Pons (tissue), 1 donor: ENCODE measurements at regions not wholly inside any gene's neighbourhood (a gene's known extent, or its start where the extent isn't known, plus 50 kb on each side); places are given as distances from the start of the nearest gene placed in this dataset.

ENCODE experiments used
- DNase-seq: peaks from one replicate; pipeline ENCODE4 v3.0.0-alpha.2; 2016; ENCODE audit warnings: low spot score

GRCh38 chr11:119855066-119855465, 126.1 kb upstream of the NECTIN1 start:
- no peak for DNase-seq

DNA sequence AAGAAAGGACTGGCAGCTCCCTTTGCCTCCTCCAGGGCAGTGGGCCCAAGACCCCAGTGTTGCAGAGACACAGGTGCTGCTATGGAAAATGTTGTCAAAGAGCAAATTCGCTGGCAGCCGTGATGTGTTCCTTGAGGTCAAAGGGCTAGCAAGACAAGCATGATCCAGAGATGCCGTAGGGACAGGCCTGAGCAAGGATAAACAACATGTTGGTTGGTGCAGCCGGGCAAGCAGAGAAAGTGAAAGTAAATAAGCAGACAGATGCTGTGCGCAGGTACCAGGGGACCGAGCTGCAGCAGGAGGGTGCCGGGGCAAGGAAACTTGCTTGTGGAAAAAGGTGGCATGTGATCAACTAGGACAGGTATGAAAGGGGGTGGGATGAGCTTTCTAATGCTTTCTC, 125.5 kb upstream of the NECTIN1 start:
- no peak for DNase-seq

DNA sequence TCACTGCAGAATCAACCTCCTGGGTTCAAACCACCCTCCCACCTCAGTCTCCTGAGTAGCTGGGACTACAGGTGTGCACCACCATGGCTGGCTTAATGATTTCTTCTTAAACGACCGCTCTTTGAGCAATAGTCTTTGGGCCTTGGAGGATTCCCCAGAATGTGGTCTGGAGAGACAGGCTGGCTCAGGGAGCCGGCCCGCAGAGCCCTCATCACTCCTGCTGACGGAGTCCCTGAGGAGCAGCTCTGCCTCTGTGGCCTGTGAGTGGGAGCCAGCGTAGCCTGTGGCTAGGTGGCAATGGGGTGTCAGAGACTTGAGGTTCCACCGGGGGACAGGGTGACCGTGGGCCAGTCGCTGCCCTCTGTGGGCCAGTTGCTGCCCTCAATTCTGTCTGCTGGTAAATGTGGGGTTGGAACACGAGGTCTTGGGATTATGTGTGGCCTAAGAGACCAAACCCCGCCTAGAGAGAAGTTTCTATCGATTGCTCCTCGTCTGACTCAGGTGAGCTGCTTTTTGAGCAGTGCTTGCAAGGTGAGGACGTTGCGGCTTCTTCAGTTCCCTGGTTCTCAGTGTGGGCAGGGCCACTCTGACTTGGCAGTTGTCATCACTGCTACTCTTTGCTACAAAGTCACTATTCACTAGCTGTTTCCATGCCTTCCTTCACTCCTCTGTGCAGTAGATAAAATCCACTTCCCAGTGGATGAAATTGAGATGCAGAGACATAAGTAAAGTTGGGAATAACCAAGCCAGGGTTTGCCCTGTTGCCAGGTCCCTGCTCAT, 124.8 kb upstream of the NECTIN1 start:
- DNase-seq, result peak; percentile 54

GRCh38 chr11:119852741-119853140, 123.7 kb upstream of the NECTIN1 start:
- DNase-seq, result no peak

- DNase-seq, result no peak
These were observed 121.9 kb upstream of the NECTIN1 start for GRCh38 chr11:119850822-119851409.

DNA sequence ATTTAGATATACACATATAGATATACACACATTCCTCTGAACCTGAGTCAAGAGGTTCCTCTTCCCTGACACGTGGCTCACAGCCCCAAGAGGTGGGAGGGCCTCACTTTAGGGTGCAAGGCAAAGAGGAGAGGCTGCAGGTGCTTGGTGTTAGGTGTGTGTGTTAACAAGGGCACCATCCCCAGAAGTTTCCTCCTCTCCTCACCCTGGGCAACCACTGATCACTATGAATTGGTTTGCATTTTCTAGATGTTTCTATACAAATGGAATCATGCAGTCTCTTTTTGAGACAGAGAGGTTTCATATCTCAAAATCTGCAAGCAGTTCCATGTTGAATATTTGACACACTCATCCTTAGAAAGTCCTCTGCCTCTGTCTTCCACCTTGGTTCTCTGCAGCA, 120.9 kb upstream of the NECTIN1 start:
- no peak for DNase-seq

DNA sequence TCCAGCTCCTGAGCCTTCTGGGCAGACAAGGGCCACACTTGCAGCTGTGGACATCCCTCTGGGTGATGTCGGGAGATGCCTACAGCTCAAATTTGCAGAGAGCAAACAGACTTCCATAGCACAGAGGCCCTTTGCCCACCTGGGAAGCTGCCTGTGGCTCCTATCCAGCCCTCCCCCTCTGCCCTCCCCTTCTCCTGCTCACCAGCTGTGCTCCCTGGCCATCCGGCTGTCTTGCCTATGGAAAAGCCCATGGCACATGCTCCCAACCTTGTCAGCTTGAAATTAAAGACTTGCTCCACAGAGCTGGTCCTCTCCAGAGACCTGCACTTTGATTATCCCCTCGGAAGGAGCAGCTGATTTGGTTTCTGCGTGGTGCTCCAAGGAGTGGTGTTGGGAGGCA, 118.9 kb upstream of the NECTIN1 start:
- no peak for DNase-seq

DNA sequence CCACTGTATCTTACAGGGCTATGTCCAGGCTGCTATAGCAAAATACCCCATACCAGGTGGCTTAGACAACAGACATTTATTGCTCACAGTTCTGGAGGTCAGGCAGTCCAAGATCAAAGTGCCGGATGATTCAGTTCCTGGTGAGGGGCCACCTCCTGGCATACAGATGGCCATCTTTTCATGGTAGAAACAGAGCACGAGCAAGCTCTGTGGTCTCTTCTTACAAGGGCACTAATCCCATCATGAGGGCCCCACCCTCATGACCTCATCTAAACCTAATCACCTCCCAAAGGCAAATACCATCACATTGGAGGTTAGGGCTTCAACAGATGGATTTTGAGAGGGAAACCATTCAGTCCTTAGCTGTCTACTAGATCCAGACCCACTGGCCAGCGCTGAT, 117.4 kb upstream of the NECTIN1 start:
- DNase-seq, result no peak

- DNase-seq, result no peak
These were observed 116.8 kb upstream of the NECTIN1 start for GRCh38 chr11:119845756-119846155.

DNA sequence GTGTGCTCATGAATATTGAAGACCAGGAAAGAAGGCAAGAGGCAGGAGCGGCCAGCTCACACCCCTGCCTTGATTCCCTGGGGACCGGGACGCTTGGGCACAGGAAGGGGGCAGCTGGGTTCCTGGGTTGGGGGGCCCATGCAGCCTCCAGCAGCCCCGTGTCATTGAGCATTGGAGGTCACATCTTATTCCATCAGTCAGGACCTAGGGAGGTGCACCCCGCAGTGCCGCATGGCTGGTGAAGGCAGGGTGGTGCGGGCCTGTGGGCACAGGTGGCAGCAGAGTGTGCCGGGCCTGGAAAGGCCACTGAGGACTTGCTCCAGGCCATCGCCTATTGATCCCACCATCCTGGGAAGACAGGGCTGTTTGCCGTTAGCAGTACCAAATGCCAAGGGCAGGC, 116.3 kb upstream of the NECTIN1 start:
- DNase-seq, result no peak

DNA sequence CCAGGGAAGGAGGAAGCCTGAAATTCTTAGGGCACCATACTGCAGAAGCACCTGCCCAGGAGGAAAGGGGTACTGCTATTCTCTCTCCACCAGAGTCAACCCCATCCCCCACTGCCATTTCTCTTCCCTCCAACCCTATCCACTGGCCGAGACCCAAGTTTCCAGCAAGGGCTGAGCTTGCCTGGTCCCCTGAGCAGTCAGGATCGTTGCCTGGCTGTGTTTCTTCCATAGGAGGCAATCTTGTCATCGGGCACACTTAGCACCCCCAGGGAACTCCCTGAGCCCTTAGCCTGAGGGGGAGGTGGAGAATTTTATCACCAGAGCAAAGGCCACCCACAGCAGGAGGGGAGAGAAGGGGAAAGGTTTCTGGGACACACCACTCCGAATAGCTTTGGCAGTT, 115.8 kb upstream of the NECTIN1 start:
- DNase-seq, result no peak

GRCh38 chr11:119843877-119844276, 114.9 kb upstream of the NECTIN1 start:
- no peak for DNase-seq

- DNase-seq, result no peak
These were observed 113.7 kb upstream of the NECTIN1 start for GRCh38 chr11:119842731-119843130.

DNA sequence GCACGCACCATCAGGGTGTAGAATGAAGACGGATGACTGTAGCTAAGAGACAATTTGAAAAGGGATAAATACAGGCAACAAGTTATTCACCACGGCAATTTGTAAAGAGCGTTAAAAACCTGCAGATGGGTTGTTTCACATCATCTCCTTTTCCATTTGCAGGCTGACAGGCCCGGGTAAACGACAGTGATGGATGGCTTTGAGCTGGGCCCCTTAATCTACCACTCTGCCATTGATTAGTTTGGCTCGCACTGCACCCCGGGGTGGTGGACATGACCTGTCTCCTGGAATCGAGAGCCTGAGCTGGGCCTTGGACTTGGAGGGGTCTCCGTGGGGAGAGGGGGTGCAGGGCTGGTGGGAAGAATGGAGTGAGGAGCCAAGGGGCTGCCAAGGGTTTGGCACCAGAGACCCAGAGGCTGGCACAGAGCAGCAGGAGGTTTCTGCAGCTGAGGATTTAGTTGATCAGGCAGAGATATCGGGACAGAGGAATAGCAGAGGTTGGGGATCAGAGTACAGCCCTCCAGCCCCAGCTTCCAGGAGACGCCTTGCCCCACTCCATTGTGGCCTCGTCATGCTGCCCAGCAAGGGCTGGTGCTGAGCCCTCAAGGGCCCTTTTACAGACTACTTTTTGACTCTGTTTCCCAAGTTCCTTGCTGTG, 110.6 kb upstream of the NECTIN1 start:
- no peak for DNase-seq

DNA sequence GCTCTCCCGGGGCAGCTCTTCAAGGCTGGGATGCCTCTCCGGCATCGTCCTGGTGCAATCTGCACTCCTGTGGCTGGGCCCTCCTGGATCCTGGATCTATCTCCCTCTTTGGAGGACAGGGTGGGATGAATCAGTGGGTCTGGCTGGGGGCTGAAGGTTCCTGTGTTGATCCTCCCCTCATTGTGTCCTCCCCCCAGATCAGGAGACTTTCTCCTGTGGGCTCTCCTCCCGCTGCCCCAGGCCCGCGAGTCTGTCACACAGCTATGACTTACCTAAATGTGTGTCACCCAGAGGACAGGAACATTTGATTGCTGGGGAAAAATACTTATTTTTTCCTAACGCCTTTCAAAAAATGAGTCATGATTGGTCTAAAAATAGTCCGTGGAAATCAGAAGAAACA, 106.8 kb upstream of the NECTIN1 start:
- no peak for DNase-seq

GRCh38 chr11:119832202-119832935, 103.4 kb upstream of the NECTIN1 start:
- DNase-seq, result no peak

DNA sequence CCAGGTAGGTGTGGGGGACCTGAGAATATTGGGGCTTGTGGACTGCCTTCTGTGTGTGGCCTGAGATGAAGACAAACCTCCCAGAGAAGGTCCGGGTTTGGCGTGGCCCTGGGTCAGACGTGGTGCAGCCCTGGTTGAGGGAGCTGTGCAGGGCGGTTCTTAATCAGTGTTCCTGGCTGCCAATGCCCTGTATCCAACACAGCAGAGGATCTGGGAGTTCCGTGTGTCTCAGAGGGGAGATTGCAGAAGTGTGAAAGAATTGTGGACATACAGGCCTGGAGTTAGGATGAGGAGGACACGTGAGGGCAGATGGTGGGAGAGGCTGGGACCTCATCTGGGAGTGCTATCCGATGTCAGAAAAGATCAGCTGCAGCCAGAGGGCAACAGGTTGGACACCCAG, 102.0 kb upstream of the NECTIN1 start:
- DNase-seq, result no peak

DNA sequence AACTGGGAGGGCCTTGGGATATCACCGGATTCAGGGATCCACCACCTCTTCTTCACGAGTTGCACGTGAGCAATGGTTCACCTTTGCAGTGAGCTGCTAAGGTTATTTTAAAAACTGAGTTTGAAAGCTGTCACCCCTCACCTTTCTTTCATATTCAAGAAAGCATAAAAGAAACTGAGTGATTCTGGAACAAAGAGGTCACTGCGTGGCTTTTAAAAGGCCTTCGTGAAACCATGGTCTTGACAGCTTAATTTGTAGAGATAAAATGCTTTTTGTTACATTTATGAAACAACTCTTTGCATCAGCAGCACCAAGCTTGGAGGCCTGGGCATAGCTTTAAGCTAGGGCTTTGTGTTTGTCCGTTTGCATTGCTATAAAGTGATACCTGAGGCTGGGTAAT, 101.4 kb upstream of the NECTIN1 start:
- DNase-seq, result no peak

- DNase-seq, result no peak
These were observed 100.4 kb upstream of the NECTIN1 start for GRCh38 chr11:119829402-119829801.

- DNase-seq, result no peak
These were observed 99.8 kb upstream of the NECTIN1 start for GRCh38 chr11:119828819-119829218.

DNA sequence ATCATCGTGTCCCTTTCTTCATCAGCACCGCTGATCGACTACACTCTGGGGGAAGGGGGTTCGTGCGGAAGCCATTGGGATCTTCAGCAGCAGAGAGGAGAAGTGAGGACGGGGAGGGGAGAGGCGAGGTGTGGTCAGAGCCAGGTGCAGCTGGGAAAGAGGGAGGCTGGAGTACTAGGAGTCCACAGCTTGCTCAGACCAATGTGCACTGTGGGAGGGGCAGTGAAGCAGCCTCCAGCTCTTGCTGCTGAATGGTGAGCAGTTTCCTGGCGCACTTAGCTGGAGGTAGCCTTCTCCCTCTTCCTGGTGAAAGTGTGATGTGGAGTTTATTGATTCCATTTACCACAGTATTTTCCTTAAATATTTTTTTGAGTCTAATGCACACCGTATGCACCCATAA, 99.0 kb upstream of the NECTIN1 start:
- DNase-seq, result no peak

- no peak for DNase-seq
These were observed 98.1 kb upstream of the NECTIN1 start for GRCh38 chr11:119827113-119827512.

DNA sequence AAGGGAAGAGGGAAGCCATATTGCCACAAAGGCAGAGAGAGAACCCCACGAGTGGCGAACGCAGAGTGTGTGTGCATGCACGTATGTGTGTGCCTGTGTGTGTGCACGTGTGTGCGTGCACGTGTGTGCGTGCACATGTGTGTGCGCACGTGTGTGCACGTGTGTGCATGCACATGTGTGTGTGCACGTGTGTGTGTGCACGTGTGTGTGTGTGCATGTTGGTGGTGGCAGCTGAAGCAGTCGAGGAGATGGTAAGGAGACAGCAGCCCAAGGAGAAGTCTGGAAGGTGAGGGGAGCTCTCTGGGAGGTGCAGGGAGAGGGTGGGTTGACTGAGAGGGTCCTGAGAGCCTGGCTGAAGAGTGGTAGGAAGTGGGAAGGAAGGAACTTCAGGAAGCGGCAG, 94.1 kb upstream of the NECTIN1 start:
- no peak for DNase-seq
